ENCODE measurements at regions not wholly inside any gene's neighbourhood (a gene's known extent, or its start where the extent isn't known, plus 50 kb on each side); places are given as distances from the start of the nearest gene placed in this dataset.

DNA sequence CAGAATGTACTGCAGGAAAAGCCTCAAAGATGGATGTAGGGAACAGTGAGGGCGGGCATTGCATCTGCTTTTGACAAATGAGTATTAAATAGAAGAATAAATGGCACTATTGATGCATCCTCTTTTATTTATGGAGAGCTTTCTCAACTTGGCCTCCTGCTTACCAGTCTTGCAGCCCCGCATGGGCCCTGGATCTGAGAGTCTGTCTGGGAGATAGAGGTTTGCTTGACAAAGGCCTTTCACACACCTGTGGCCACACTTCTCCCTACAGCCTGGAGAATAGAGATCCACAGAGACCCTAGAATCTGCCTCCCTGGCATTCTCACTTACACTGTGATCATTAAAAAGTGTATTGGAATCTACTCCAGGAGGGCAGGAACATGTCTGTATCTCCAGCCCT lies 203.8 kb upstream of the CDH4 start:
- no peak for DNase-seq

DNA sequence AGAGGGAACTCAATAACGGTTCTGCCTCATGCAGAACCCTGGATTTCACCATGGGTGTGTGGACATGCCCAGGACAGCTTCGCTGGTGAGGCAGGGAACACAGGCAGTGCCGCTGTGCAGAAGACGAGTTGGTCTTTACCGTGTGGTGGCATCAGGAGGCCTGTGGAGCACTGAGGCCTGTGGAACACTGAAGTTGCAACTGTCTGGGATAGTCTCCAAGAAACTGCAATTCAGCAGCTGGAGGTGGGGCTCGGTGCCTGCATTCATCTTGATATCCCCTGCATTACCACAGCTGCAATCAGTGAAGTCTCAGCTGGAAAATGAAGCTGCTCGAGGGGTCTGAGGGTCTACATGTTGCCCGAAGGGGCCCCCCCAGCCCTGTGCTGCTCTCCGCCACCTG lies 202.4 kb upstream of the CDH4 start:
- no peak for DNase-seq

DNA sequence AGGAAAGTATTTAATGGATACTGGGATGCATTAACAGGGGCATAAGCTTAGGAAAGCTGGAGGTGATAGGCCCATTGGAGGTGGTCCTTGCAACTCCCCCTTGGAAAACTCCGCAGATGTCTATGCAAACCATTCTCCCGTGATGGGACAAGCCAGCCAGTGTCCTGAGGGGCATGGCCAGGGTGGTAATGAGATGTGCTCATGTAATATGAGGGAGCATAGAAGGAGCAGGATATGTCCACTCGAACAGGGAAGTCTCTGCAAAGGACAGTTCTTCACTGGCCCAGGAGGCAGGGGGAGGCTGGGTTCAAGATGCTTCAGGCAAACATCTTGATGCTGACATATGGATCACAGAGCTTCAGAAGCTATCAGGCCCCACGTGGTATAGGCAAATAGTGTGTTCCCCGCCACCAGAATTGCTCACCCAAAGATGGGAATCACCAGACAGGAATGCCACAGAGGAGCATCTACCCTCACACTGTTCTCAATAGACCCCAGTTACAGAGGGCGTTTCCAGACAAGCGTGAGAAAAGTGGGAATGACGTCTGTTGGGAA lies 201.6 kb upstream of the CDH4 start:
- DNase-seq, result no peak

DNA sequence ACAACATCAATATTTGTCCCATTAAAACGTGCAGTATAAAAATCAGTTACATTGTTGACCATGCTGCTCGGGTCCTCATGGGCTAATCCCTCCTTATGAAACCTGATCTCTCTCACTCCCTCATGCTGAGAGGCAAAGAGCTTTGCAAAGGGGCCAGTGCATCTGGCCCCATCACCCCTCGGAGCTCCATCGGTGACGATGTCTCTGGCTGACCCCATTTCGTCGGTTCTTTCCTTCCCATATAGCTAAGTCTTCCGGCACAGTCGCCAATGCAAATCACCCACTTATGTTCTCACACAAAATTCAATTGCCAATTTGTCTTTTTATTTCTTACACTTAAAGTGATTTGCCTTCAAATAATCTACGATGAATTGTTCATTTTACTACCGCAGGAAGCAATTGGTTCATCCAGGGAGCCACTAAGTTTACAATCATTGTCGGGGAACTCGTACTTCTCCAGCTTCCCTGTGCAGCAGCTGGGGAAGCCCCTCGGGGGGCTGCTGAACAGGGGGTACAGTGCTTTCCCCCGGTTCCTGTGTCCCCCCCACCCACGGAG lies 199.8 kb upstream of the CDH4 start:
- DNase-seq, result no peak

DNA sequence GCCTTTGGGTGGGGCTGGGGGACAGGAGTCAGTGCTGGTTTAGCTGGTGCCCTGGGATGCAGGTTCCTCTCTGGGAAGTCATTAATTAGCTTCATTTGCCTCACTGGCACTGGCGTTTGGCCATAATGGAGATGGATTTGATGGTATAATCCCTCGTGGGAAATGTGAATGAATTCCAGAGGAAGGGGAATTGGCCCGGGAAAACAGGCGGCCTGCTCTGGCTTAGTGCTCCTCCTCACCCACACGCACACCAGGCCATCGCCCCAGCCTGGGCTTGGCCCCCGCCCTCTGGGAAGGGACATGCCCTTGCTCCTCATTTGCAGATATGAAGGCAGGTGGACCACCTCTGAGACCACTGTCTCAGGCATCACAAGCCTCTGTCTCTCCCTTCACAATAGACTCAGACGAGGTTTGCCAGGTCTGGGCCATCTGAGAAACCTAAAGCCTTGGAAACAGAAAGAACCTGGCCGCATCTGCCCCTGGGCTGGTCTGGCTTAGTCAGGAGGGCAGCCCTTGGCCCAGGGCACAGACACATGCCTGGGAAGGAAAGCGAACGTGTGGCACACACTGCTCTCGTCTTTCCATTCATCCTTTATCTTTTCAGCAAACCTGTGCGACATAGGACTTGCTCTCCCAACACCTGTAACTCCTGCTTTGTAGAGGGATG lies 199.2 kb upstream of the CDH4 start:
- no peak for DNase-seq

DNA sequence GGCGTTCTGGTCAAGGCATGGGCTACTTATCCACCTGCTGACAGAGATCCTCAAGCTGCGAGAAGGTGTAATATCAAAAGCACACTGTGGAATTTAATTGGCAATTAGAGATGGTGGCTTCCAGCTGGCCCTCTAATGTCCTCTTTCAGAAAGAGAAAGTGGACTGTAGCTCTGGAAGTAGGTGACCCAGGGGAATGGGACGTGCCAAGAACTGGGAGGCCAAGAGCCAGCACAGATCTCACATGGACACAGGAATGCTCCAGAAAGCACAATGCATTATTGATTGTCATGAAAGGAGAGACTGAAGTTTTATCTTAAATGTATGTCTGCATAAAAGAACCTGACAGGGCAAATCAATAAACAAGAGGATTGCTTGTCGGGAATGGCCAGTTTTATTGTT lies 198.6 kb upstream of the CDH4 start:
- no peak for DNase-seq

DNA sequence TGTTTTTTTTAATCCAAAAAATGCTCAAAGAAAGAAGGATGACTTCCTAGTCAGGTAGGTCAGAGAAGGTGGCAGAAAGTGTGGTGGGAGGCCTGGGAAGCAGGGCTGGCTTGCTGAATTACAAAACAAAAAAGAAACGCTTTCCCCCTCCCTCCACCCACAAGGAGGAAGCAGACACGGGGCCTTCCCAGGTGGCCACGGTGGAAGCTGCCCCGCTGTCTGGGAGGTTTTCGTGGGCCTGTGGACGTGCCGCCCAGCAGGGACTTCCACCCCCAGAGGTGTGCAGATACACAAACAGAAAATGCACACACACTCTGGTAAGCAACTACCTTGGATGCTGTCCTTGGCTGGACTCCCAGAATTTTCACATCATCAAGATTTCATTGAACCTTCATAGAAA lies 198.2 kb upstream of the CDH4 start:
- DNase-seq, result no peak

DNA sequence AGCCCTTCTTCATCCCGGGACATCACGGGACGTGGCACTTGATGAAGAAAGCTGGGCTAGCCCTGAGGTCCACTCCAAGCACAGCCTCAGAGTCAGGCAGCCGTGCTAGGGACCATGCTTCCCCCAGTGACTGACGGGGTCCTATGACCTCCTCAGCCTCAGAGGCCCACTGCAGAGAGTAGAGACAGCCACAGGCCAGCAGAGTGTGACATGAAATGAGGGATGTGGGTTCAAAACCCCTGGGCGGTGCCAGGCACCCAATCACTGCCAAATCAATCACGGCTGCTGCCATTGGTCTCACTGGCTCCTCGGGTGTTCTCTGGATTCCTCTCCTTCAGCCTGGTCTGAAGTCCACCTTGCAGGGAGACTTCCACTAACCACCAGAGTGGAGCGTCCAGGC lies 197.7 kb upstream of the CDH4 start:
- DNase-seq, result no peak

DNA sequence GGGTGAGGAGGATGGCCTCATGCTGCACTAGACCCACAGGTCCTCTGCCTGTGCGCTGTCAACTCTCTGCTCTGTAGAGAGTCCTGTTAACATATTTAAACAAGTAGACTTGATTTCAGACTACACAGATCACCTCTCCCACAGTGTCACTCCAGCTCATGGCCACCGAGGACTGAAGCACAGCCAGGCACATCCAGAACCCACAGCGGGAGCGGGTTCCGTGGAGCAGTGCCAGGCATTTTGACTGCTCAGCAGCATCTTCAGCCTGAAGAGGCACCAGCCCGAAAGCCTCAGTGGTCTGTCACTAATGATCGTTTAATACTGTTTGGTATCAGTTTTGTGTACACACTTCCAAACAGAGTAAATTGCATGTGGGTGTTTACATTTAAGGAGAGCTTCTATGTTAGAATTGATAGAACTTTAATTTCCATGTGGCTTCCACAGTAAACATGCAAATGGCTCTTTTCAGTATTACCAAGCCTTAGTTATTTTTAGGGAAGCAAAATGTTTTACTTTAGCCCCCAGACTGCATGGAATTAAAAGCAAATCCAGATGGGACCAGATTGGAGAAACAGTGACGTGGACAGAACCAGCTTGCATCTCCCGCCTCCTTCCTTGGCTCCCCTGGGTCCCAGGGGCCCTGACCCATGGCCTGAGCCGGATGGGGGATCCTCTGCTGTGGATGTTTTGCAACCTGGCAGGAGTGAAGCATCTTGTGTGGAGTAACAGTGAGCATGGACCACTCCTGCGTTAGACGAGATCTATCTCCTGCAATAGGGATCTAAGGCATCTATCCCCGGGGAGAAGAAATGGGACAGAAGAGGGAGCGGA lies 196.7 kb upstream of the CDH4 start:
- DNase-seq, result no peak

DNA sequence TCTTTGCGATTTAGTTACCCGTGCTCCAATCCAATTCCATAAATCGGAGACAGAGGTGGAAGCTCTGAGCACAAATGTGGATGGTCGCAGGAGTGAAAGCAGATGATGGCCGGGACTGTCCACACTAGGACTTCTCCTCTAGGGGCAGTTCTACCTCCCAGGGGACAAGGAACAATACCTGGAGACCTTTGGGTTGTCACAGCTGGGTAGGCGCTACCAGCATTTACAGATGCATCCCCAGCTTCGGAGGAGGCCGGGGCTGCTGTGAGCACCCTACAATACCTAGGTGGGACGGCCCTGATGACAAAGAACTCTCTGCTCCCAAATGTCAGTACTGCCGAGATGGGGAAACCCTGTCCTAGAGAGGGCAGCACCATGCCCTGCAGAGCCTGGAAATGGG lies 195.9 kb upstream of the CDH4 start:
- no peak for DNase-seq

DNA sequence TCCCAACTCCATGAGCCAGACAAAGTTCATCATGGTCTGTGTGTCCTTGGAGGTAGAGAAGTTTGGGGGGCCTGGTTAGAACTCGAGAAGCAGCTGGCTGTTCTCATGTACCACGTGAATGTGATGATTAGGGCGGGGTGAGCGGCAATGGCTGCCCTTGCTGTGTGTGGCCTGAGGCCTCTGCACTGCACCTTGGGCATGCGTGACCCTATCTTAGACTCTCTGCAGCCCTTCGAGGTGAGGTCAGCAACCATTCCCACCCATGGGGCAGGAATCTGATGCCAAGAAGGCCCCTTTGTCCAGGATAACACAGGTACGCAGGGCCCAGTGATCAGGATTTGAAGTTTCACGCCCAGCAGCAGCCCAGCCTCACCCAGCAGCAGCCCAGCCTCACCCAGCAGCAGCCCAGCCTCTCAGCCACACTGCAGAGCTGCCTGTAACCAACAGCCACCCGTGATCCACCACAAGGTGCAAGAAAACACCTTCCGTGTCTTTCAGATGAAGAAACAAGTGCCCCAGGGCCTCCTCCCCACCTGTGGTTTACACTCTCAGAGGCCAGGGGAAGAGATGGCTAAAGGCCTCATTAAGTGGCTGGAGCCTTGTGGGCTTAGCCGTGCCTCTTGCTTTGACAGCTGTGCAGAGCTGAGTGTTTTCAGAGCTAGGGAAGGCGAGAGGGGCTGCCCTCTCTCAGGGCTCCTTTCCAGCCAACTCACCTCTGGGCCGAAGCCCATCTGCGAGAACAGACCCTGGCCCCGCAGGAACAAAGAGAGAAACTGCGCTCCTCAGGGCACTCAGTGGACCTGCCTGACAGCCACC lies 195.2 kb upstream of the CDH4 start:
- no peak for DNase-seq

DNA sequence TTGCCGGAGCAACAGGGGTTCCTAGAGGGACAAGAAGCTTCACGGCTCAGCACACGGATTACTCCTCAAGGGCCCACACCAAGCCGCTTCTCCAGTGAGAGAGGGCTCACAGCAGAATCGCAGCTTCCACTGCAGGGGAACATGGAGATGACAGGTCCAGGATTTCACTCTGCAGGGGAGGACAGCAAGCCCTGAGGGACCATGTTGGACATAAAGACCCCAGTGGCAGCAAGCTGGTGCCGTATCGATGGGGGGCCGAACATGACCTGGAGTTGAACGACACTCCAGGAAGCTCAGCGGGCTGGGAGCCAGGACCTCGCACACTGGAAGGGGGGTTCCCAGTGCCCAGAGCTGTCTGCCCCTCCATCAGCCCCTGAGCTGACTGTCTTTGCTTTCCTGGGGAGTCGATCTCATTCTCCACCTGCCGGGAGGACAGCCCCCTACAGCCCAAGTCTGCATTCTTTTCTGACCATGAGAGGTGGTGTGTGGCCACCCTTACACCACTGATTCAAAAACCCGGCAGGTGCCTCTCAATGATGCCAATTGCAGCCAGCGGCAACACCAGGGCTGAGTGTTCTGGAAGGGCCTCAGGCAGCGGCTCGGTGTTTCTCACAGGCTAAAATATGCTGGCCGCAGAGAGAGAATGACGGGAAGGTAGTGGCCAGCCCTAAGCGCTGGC lies 194.5 kb upstream of the CDH4 start:
- DNase-seq, result no peak

DNA sequence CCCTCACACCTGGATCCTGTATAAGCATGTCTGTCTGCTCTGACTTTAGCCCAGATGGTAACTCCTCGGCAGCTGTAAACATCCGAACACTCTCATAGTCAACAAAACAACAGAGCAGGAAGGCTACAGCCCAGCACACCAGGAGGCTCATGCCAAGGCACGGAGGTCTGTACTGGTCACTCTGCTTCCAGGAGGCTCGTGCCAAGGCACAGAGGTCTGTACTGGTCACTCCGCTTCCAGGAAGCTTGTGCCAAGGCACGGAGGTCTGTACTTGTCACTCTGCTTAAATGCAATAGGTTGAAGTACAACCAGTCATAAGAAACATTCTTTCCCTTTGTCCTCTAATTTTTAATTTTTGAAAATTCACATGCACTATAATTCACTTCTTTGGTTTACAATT lies 190.1 kb upstream of the CDH4 start:
- DNase-seq, result no peak

DNA sequence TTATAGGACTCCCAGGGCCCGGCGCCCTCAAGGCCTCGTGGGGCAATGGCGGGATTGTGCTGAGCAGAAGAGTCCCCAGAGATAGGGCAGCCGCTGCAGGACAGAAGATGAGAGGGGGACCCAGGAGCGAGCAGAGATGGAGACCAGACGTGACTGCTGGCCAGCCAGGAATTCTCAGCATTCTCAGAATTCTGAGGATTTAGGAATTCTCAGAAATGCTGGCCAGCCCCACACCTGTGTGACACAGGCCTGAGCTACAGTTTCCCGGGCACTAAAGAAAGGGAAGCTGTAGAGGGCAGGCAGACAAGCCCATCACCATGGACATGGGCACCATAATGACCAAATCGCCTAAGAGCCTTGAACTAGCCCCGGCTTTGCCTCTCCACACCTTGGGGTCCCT lies 186.2 kb upstream of the CDH4 start:
- no peak for DNase-seq

DNA sequence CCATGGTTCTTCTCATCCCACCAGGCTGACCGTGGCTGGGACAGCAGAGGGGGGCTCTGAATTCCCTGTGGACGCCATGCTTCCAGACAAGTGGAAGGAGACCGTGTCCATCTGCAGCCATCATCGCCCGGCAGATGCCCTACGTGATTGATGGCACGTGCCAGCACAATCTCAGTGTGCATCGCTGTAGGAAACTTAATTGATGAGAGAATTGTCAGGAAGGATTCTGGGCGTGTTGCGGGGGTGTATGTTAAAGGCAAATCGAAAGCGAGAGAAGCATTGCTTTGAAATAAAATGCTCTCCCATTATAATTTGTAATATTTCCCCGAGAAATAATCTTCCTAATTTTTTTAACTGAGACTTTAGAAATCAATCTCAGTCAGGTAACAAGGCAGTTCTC lies 185.5 kb upstream of the CDH4 start:
- no peak for DNase-seq

DNA sequence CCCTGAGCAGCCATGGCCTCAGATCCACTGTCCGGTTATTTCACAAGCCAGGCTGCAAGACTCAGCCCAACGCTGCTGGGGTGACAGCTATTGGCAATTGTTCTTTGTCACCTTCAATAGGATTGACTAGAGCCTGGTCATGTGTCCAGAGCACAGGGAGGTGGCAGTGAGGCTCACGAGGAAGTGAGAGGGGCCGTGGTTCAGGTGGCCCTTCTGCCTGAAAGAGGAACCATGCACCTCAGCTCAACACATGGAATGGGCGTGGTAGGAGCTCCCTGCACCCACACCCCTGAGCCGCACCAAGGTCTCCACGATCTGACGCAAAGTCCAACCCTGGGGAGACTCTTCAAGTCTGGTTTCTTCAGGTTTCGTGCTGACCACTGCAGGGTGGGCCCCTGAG lies 184.8 kb upstream of the CDH4 start:
- no peak for DNase-seq

DNA sequence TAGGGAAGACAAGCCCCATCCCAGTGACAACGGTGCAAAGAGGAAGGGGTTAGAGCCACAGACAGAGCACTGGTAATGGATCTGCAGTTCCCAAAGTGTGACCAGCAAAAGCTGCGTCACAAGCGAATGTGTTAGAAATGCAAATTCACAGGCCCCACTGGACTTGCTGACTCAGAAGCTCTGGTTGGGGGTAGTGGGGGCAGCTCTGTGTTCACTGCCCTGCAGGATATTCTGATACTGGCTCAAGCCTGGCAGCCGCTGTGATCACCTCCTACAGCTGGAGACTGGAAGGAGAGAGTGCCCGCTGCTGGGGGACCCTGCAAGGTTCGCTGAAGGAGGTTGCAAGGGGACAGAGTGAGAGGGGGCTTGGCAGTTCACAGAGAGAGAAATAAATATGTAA lies 179.7 kb upstream of the CDH4 start:
- no peak for DNase-seq

DNA sequence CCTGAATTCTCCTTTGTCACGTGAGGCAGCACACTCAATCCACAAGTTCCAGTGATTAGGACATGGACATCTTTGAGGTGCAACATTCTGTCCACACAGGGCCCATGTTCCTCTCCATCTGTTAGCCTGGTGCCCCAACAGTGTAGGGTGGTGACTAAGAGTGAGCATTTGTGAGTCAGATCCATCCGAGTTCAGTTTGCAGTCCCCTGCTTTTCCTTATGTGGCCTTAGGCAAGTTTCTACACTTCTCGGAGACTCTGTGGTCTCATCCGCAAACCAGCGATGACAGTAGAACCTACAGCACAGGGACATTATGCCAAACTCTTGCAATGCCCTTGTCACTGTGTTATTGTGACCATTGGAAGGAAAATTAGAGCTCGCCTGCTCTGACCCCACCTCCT lies 178.7 kb upstream of the CDH4 start:
- no peak for DNase-seq

DNA sequence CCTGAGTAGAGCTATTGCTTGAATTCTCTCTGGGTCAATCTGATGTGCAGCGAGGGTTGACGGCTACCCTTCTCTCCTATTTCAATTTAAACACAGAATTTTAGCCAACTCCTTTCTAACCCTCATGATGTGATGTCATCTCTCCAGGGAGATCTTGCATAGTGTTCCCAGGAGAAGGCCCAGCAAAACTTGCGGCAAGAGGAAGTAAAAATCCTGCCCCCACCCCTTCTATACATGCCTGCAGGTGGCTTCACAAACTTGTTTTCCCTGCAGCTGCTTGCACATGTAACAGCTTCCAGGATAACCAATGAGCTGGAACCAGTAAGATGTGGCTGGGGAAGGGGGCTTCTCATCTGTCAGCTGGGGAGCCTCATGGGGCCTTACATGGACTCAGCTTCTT lies 169.3 kb upstream of the CDH4 start:
- peak; percentile 7 for DNase-seq

DNA sequence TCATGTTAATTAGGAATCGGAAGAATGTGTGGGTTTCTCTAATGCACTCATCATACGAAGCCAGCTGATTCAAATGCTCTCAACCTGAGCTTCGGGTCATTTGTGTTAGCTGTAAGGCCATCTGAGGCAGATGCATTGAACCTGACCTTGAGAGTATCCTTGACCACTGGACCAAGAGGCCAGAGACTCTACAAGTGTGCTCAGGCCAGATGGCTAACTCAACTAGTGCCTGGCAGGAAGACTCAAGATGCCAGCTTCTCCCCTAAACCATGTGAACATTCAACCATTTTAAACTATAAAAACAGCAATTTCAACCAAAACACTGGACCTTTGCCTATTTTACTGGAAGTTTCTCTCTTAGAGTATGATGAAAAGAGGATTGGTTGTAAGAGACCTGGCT lies 168.6 kb upstream of the CDH4 start:
- no peak for DNase-seq

DNA sequence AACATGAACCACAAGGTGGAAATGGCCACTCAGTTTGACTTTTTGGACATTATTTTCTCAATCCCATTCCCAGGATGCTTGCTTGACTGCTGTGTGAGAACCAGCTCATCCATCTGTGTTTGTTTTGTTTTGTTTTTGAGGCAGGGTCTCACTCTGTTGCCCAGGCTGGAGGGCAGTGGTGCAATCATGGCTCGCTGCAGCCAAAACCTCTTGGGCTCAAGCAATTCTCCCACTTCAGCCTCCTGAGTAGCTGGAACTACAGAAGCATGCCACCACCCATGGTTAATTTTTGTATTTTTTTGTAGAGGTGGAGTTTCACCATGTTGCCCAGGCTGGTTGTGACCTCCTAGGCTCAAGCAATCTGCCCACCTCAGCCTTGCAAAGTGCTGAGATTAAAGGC lies 166.0 kb upstream of the CDH4 start:
- no peak for DNase-seq

DNA sequence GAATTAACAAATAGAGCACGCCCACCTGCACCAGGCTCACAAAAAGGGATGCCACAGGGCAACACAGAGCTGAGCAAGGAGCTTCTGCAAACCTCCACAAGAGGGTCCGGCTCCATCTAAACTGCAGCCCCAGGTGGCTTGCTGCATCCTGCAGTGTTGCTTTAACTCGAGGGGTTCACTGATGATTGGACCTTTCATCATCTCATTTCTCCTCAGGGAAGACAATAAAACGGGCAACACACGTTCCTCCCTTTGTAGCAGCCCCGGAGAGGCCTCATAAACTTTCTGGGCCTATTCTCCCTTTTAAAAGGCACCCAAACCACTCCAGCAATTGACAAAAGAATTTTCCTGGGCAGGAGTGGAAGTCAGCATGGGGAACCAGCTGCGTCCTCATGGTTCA lies 161.5 kb upstream of the CDH4 start:
- no peak for DNase-seq
